RWPE2 (cell line): ENCODE measurements at regions not wholly inside any gene's neighbourhood (a gene's known extent, or its start where the extent isn't known, plus 50 kb on each side); places are given as distances from the start of the nearest gene placed in this dataset.
"Not testable (repeated sequence)": the region's sequence is repeated elsewhere in the genome, so short reads cannot be mapped to it uniquely, and the experiment has no call there.

ENCODE experiments used
- ATAC-seq: fragments of 200-7000 bp; cut with Tn5 transposase; 3 replicates; pipeline ENCODE4 v1.9.1; 2021; ENCODE audit warnings: low read depth
- DNase-seq: peaks from one replicate; pipeline ENCODE4 v3.0.0-alpha.2; 2020; ENCODE audit warnings: low spot score
- H3K27ac ChIP-seq: fragments of 450-650 bp; 2 replicates; pipeline ENCODE4 v1.5.1; 2017; ENCODE audit warnings: mild to moderate bottlenecking; ENCODE audit not compliant: poor library complexity, severe bottlenecking
- H3K27me3 ChIP-seq: fragments of 250-450 bp; sonication (Bioruptor Pico); 2 replicates; pipeline ENCODE4 v1.5.1; 2021; ENCODE audit warnings: mild to moderate bottlenecking, moderate library complexity; ENCODE audit not compliant: insufficient read depth, poor library complexity, severe bottlenecking
- H3K36me3 ChIP-seq: fragments of 250-450 bp; sonication (Bioruptor Pico); 2 replicates; pipeline ENCODE4 v1.5.1; 2020; ENCODE audit warnings: low read depth, mild to moderate bottlenecking, moderate library complexity
- H3K4me1 ChIP-seq: fragments of 250-450 bp; sonication (Bioruptor Pico); 2 replicates; pipeline ENCODE4 v1.5.1; 2021; ENCODE audit warnings: mild to moderate bottlenecking, moderate library complexity; ENCODE audit not compliant: insufficient read depth, poor library complexity, severe bottlenecking
- H3K4me3 ChIP-seq: fragments of 250-450 bp; sonication (Bioruptor Pico); 2 replicates; pipeline ENCODE4 v1.5.1; 2021; ENCODE audit warnings: mild to moderate bottlenecking, moderate library complexity; ENCODE audit not compliant: severe bottlenecking
- H3K9me3 ChIP-seq: fragments of 250-450 bp; sonication (Bioruptor Pico); 2 replicates; pipeline ENCODE4 v1.5.1; 2021; ENCODE audit warnings: mild to moderate bottlenecking, moderate library complexity; ENCODE audit not compliant: severe bottlenecking
- TF ChIP-seq, protein P1 (sequence below): fragments of 450-650 bp; IDR thresholded peaks from one replicate; pipeline ENCODE4 v1.5.1; 2017; ENCODE audit warnings: mild to moderate bottlenecking, moderate library complexity; ENCODE audit not compliant: poor library complexity, severe bottlenecking

GRCh38 chr6:148628251-148628650 lies 118.6 kb upstream of the UST start:
- DNase-seq (no peak), ATAC-seq (no peak)
- TF ChIP-seq, protein P1, sequence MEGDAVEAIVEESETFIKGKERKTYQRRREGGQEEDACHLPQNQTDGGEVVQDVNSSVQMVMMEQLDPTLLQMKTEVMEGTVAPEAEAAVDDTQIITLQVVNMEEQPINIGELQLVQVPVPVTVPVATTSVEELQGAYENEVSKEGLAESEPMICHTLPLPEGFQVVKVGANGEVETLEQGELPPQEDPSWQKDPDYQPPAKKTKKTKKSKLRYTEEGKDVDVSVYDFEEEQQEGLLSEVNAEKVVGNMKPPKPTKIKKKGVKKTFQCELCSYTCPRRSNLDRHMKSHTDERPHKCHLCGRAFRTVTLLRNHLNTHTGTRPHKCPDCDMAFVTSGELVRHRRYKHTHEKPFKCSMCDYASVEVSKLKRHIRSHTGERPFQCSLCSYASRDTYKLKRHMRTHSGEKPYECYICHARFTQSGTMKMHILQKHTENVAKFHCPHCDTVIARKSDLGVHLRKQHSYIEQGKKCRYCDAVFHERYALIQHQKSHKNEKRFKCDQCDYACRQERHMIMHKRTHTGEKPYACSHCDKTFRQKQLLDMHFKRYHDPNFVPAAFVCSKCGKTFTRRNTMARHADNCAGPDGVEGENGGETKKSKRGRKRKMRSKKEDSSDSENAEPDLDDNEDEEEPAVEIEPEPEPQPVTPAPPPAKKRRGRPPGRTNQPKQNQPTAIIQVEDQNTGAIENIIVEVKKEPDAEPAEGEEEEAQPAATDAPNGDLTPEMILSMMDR: no peak
- Histone ChIP-seq H3K4me1 (no peaks in the 10 kb centered on the region), H3K27me3 (no peaks in the 10 kb centered on the region), H3K9me3 (no peaks in the 10 kb centered on the region), H3K36me3 (no peaks in the 10 kb centered on the region), H3K4me3 (no peak overlapping the region), H3K27ac (no peak overlapping the region)

DNA sequence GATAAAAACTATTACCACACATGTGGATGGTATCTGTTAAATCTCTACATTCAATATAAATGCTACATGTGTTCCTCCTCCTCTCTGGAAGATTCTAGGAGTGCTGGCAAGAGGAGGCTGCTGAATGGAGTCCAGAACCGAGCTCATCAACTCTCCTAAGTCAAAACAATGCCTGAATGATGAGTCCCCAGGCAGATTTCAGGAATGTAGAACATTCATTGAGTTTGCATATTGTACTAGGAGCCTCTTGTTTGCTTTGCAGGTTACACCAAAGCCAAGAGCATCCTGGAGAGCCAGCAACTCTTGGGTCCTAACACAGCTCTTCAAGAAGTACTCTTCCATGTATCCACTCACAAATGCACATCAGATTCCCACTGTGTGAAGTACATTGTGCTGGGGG lies 117.6 kb upstream of the UST start:
- no peak overlapping the region for H3K4me3 ChIP-seq
- DNase-seq (no peak), ATAC-seq (no peak)
- no peaks in the 10 kb centered on the region for H3K4me1 ChIP-seq
- H3K27me3 ChIP-seq: no peaks in the 10 kb centered on the region
- H3K27ac ChIP-seq: no peak overlapping the region
- no peaks in the 10 kb centered on the region for H3K36me3 ChIP-seq
- TF ChIP-seq, protein P1: no peak
- H3K9me3 ChIP-seq: no peaks in the 10 kb centered on the region

DNA sequence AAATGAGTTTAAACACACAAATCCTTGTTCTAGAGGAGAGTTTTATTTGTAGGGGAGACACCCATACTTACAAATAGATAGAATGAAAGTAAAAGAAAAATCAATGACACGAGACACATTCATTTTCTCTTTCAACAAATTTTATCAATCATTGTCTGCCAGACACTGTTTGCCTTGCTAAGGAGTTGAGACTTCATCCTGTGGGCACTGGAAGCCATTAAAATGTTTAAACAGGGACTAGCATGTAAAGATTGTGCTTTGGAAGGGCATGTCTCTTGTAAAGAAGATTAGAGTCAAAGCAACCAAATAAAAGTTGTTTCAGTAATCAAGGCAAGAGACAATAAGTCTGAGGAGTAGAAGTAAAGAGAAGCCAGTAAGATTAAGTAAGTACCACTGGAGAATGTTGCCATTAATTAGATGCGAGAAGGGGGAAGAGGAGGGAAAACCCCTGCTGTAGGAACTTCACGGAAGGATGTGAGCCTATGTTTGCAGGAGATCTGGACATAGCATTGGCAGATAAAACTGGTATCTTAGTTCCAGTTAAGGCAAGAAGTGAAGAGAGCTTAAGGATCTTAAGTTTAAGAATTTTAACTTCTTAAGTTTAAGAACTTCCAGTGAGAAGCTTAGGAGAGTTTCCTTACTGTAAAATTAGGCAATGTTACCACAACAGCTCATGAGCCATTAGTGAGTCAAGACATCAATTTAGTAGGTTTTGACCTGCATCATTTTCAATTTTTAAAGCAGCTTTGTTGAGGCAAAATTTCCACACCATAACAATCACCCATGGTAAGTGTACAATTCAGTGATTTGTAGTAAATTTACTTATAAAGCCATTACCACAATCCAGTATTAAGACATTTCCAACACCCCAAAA lies 117.0 kb upstream of the UST start:
- no peak overlapping the region for H3K27ac ChIP-seq
- no peak overlapping the region for H3K4me3 ChIP-seq
- no peaks in the 10 kb centered on the region for H3K4me1 ChIP-seq
- no peaks in the 10 kb centered on the region for H3K9me3 ChIP-seq
- no peak for ATAC-seq
- H3K36me3 ChIP-seq: no peaks in the 10 kb centered on the region
- DNase-seq: no peak
- H3K27me3 ChIP-seq: no peaks in the 10 kb centered on the region
- TF ChIP-seq, protein P1: no peak

- no peaks in the 10 kb centered on the region for H3K36me3 ChIP-seq
- ATAC-seq (peak; percentile 46; the same call in 1 of the 3 replicates), DNase-seq (no peak)
- no peak overlapping the region for H3K4me3 ChIP-seq
- no peaks in the 10 kb centered on the region for H3K27me3 ChIP-seq
- H3K27ac ChIP-seq: no peak overlapping the region
- TF ChIP-seq, protein P1: no peak
- no peaks in the 10 kb centered on the region for H3K4me1 ChIP-seq
- no peaks in the 10 kb centered on the region for H3K9me3 ChIP-seq
Observed at GRCh38 chr6:148635070-148635743, 111.6 kb upstream of the UST start.

GRCh38 chr6:148641836-148642235 lies 105.0 kb upstream of the UST start:
- not testable (repeated sequence) for ATAC-seq, H3K27ac ChIP-seq, H3K36me3 ChIP-seq, DNase-seq, H3K9me3 ChIP-seq, H3K4me3 ChIP-seq, H3K4me1 ChIP-seq, H3K27me3 ChIP-seq

DNA sequence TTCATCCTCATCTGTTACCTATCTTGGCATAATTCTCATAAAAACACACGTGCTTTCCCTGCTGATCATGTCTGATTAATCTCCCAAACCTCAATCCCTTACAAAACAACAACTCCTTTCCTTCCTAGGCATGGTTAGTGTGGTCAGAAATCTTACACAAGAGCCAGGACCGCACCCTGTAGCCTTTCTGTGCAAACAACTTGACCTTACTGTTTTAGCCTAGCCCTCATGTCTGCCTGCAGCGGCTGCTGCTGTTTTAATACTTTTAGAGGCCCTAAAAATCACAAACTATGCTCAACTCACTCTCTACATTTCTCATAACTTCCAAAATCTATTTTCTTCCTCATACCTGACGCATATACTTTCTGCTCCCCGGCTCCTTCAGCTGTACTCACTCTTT lies 103.6 kb upstream of the UST start:
- H3K36me3 ChIP-seq, H3K4me1 ChIP-seq, DNase-seq, H3K9me3 ChIP-seq, H3K27ac ChIP-seq, H3K4me3 ChIP-seq, ATAC-seq, H3K27me3 ChIP-seq: not testable (repeated sequence)

- ATAC-seq, H3K4me1 ChIP-seq, DNase-seq, H3K36me3 ChIP-seq, H3K4me3 ChIP-seq, H3K27me3 ChIP-seq, H3K27ac ChIP-seq, H3K9me3 ChIP-seq: not testable (repeated sequence)
Observed at GRCh38 chr6:148645049-148645448, 101.8 kb upstream of the UST start.
